Trophoblast cell (in vitro differentiated cells and primary cell): ENCODE measurements at regions not wholly inside any gene's neighbourhood (a gene's known extent, or its start where the extent isn't known, plus 50 kb on each side); places are given as distances from the start of the nearest gene placed in this dataset.

Experiments
- DNase-seq, 2 donors: peaks; one replicate each; pipeline ENCODE4 v3.0.0-alpha.2; 2016
- H2AFZ ChIP-seq: 2 replicates; pipeline ENCODE4 v1.6.1; 2013; ENCODE audit warnings: low read length, moderate library complexity, mild to moderate bottlenecking; ENCODE audit not compliant: insufficient read depth, poor library complexity
- H2AK5ac ChIP-seq: 2 replicates; pipeline ENCODE4 v1.6.1; 2013; ENCODE audit warnings: mild to moderate bottlenecking, low read length
- H2BK120ac ChIP-seq: 2 replicates; pipeline ENCODE4 v1.6.1; 2013; ENCODE audit warnings: low read length, mild to moderate bottlenecking, moderate library complexity; ENCODE audit not compliant: insufficient read depth, poor library complexity
- H2BK12ac ChIP-seq: 2 replicates; pipeline ENCODE4 v1.6.1; 2013; ENCODE audit warnings: mild to moderate bottlenecking, low read length, moderate library complexity
- H2BK5ac ChIP-seq: 2 replicates; pipeline ENCODE4 v1.6.1; 2013; ENCODE audit warnings: low read length, low read depth, moderate library complexity, mild to moderate bottlenecking; ENCODE audit not compliant: poor library complexity
- H3K14ac ChIP-seq: 2 replicates; pipeline ENCODE4 v1.6.1; 2013; ENCODE audit warnings: mild to moderate bottlenecking, low read length
- H3K18ac ChIP-seq: 2 replicates; pipeline ENCODE4 v1.6.1; 2013; ENCODE audit warnings: mild to moderate bottlenecking, low read length
- H3K23ac ChIP-seq: 2 replicates; pipeline ENCODE4 v1.6.1; 2013; ENCODE audit warnings: low read length
- H3K27ac ChIP-seq: 2 replicates; pipeline ENCODE4 v1.5.1; 2013; ENCODE audit warnings: low read depth, mild to moderate bottlenecking, inconsistent platforms, low read length, moderate library complexity
- H3K27me3 ChIP-seq: 2 replicates; pipeline ENCODE4 v1.6.1; 2013; ENCODE audit warnings: inconsistent platforms, mild to moderate bottlenecking, low read length, moderate library complexity; ENCODE audit not compliant: insufficient read depth
- H3K36me3 ChIP-seq, 2 experiments: 1 replicate in 1 of 2; 2 replicates in 1 of 2; pipeline ENCODE4 v1.6.1; 2013; ENCODE audit warnings: low read length in 2 of 2, mild to moderate bottlenecking in 2 of 2, moderate library complexity in 1 of 2; ENCODE audit not compliant: insufficient read depth in 2 of 2, control insufficient read depth in 1 of 2
- H3K4ac ChIP-seq: 2 replicates; pipeline ENCODE4 v1.6.1; 2013; ENCODE audit warnings: low read depth, mild to moderate bottlenecking, low read length, moderate library complexity
- H3K4me1 ChIP-seq, 2 experiments: 1 replicate in 1 of 2; 2 replicates in 1 of 2; pipeline ENCODE4 v1.6.1; 2013; ENCODE audit warnings: low read length in 2 of 2, mild to moderate bottlenecking in 2 of 2, moderate library complexity in 1 of 2; ENCODE audit not compliant: insufficient read depth in 2 of 2, control insufficient read depth in 1 of 2
- H3K4me2 ChIP-seq: 2 replicates; pipeline ENCODE4 v1.6.1; 2013; ENCODE audit warnings: inconsistent platforms, mild to moderate bottlenecking, low read length, moderate library complexity
- H3K4me3 ChIP-seq: 2 replicates; pipeline ENCODE4 v1.5.1; 2013; ENCODE audit warnings: mild to moderate bottlenecking, low read depth, low read length, inconsistent platforms
- H3K79me1 ChIP-seq: one replicate; pipeline ENCODE4 v1.6.1; 2013; ENCODE audit warnings: low read length
- H3K79me2 ChIP-seq: 2 replicates; pipeline ENCODE4 v1.6.1; 2013; ENCODE audit warnings: low read length, mild to moderate bottlenecking; ENCODE audit not compliant: control insufficient read depth, insufficient read depth, poor library complexity
- H3K9ac ChIP-seq: 2 replicates; pipeline ENCODE4 v1.6.1; 2013; ENCODE audit warnings: mild to moderate bottlenecking, low read length
- H3K9me3 ChIP-seq: 2 replicates; pipeline ENCODE4 v1.6.1; 2013; ENCODE audit warnings: low read depth, mild to moderate bottlenecking, control low read depth, inconsistent platforms, low read length; ENCODE audit not compliant: insufficient read depth
- H4K12ac ChIP-seq: 2 replicates; pipeline ENCODE4 v1.6.1; 2013; ENCODE audit warnings: low read depth, mild to moderate bottlenecking, low read length, moderate library complexity
- H4K8ac ChIP-seq: 2 replicates; pipeline ENCODE4 v1.6.1; 2013; ENCODE audit warnings: low read depth, mild to moderate bottlenecking, low read length, moderate library complexity
- H4K91ac ChIP-seq: one replicate; pipeline ENCODE4 v1.6.1; 2013; ENCODE audit warnings: low read depth, mild to moderate bottlenecking, low read length, moderate library complexity
- WGBS: extraction: QIAGEN DNeasy Blood & Tissue Kit; methylation state at CpG from one replicate; pipeline ENCODE4 v1.1.7; 2013; ENCODE audit warnings: missing lambda C conversion rate; ENCODE audit not compliant: insufficient read length, insufficient coverage; ENCODE audit errors: extremely low coverage; 5-methylcytosine and 5-hydroxymethylcytosine counted together

- no peak overlapping the region for H2BK12ac ChIP-seq
- H3K36me3 ChIP-seq = no peaks in the 10 kb centered on the region
- H3K27me3 ChIP-seq = no peaks in the 10 kb centered on the region
- no peak overlapping the region for H2AFZ ChIP-seq
- H3K79me2 ChIP-seq = no peaks in the 10 kb centered on the region
- no peak overlapping the region for H4K12ac ChIP-seq
- H4K91ac ChIP-seq = no peak overlapping the region
- WGBS = no CpG with 5 or more reads among the region's 1 CpG
- no peak overlapping the region for H3K4me2 ChIP-seq
- H2BK5ac ChIP-seq = no peak overlapping the region
- H3K27ac ChIP-seq = no peak overlapping the region
- no peak overlapping the region for H3K18ac ChIP-seq
- no peak overlapping the region for H3K4me3 ChIP-seq
- no peak overlapping the region for H3K14ac ChIP-seq
- H3K79me1 ChIP-seq = peaks cover 2% of the 10 kb centered on the region
- no peak overlapping the region for H3K4ac ChIP-seq
- no peak overlapping the region for H2AK5ac ChIP-seq
- DNase-seq = no peak
- peaks cover 2 to 7% of the 10 kb centered on the region in 2 experiments for H3K4me1 ChIP-seq
- H3K9ac ChIP-seq = no peak overlapping the region
- H3K23ac ChIP-seq = no peak overlapping the region
- H3K9me3 ChIP-seq = no peaks in the 10 kb centered on the region
- H2BK120ac ChIP-seq = no peak overlapping the region
- H4K8ac ChIP-seq = no peak overlapping the region
Measured at GRCh38 chr2:176542476-176542875, 273.2 kb downstream of the MTX2 start.

DNA sequence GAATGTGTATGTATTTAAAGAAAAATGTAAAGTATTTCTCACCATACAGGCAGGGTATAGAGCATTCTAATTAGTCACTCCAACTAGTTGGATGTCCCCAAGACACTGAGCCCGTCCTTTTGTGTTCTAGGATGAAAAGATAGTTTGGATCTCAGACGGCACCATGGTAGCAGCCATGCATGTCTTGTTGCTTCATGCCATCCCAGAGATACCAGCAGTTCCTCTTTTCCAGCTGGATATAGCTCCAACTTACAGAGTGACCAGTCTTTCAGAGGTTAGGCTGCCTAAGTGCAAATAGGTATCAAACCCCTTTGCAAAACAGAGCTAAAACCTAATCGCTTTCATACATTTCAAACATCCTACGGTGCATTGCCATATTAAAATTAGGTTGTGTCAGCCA is 275.3 kb downstream of the MTX2 start:
- no peak overlapping the region for H3K9ac ChIP-seq
- H2BK12ac ChIP-seq = no peak overlapping the region
- H3K4ac ChIP-seq = no peak overlapping the region
- WGBS = no CpG with 5 or more reads among the region's 4 CpGs
- no peak overlapping the region for H4K91ac ChIP-seq
- peaks cover 2 to 7% of the 10 kb centered on the region in 2 experiments for H3K4me1 ChIP-seq
- H2BK120ac ChIP-seq = no peak overlapping the region
- no peak overlapping the region for H3K23ac ChIP-seq
- no peak overlapping the region for H2AK5ac ChIP-seq
- no peaks in the 10 kb centered on the region for H3K79me2 ChIP-seq
- no peak overlapping the region for H2AFZ ChIP-seq
- no peaks in the 10 kb centered on the region for H3K9me3 ChIP-seq
- H3K4me2 ChIP-seq = no peak overlapping the region
- no peak overlapping the region for H4K8ac ChIP-seq
- no peak overlapping the region for H3K14ac ChIP-seq
- no peak overlapping the region for H3K4me3 ChIP-seq
- H3K27me3 ChIP-seq = no peaks in the 10 kb centered on the region
- peak in 1 of 2 donors; percentile 17 for DNase-seq
- H4K12ac ChIP-seq = no peak overlapping the region
- no peak overlapping the region for H3K27ac ChIP-seq
- no peak overlapping the region for H3K18ac ChIP-seq
- no peak overlapping the region for H2BK5ac ChIP-seq
- H3K36me3 ChIP-seq = no peaks in the 10 kb centered on the region
- peaks cover 2% of the 10 kb centered on the region for H3K79me1 ChIP-seq

GRCh38 chr2:176544991-176545956 is 276.0 kb downstream of the MTX2 start:
- H3K4me2 ChIP-seq = no peak overlapping the region
- no peaks in the 10 kb centered on the region for H3K79me2 ChIP-seq
- no peak overlapping the region for H4K91ac ChIP-seq
- no peak overlapping the region for H3K27ac ChIP-seq
- no peak overlapping the region for H2BK12ac ChIP-seq
- no peak overlapping the region for H2AFZ ChIP-seq
- no peaks in the 10 kb centered on the region for H3K36me3 ChIP-seq
- H2BK5ac ChIP-seq = no peak overlapping the region
- no peak overlapping the region for H3K4me3 ChIP-seq
- H3K79me1 ChIP-seq = peaks cover 2% of the 10 kb centered on the region
- no peak for DNase-seq
- H2AK5ac ChIP-seq = no peak overlapping the region
- peaks cover 2 to 7% of the 10 kb centered on the region in 2 experiments for H3K4me1 ChIP-seq
- no peak overlapping the region for H4K8ac ChIP-seq
- H3K27me3 ChIP-seq = peaks cover 3% of the 10 kb centered on the region
- no peak overlapping the region for H3K4ac ChIP-seq
- no peak overlapping the region for H2BK120ac ChIP-seq
- no peak overlapping the region for H3K14ac ChIP-seq
- no peak overlapping the region for H3K18ac ChIP-seq
- H3K9ac ChIP-seq = no peak overlapping the region
- no peaks in the 10 kb centered on the region for H3K9me3 ChIP-seq
- no CpG with 5 or more reads among the region's 4 CpGs for WGBS
- H3K23ac ChIP-seq = no peak overlapping the region
- no peak overlapping the region for H4K12ac ChIP-seq

DNA sequence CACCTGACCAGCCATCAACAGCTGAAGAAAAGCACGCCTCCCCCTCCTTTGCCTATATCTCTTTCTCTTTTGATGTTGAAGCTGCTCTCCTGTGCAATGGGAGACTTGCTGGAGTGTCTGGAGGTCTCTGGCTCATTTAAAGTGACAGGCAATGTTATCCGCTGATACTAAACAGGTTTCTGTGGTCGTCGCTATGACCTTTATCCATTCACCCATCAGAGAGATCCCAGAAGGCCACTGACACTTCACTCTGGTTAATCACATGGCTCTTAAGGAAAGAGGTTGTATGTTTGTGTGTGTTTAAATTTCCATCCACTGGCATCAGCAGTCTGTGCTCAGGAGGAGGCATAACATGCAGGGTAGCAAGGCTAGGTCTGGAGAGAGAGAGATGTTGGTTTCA is 277.3 kb downstream of the MTX2 start:
- H2AFZ ChIP-seq = no peak overlapping the region
- no peaks in the 10 kb centered on the region for H3K79me2 ChIP-seq
- DNase-seq = no peak
- no peak overlapping the region for H3K4ac ChIP-seq
- H3K27me3 ChIP-seq = peaks cover 4% of the 10 kb centered on the region
- H3K23ac ChIP-seq = no peak overlapping the region
- no peak overlapping the region for H2BK5ac ChIP-seq
- H3K4me1 ChIP-seq = peaks cover 2 to 7% of the 10 kb centered on the region in 2 experiments
- no peak overlapping the region for H3K27ac ChIP-seq
- no peak overlapping the region for H3K4me2 ChIP-seq
- no peak overlapping the region for H3K4me3 ChIP-seq
- no peak overlapping the region for H2BK12ac ChIP-seq
- H3K79me1 ChIP-seq = peaks cover 2% of the 10 kb centered on the region
- WGBS = no CpG with 5 or more reads among the region's 4 CpGs
- H4K12ac ChIP-seq = no peak overlapping the region
- H3K9ac ChIP-seq = no peak overlapping the region
- no peak overlapping the region for H2BK120ac ChIP-seq
- no peak overlapping the region for H4K8ac ChIP-seq
- no peak overlapping the region for H3K18ac ChIP-seq
- H3K14ac ChIP-seq = no peak overlapping the region
- no peaks in the 10 kb centered on the region for H3K9me3 ChIP-seq
- no peak overlapping the region for H4K91ac ChIP-seq
- no peak overlapping the region for H2AK5ac ChIP-seq
- H3K36me3 ChIP-seq = no peaks in the 10 kb centered on the region
